ENCODE measurements at regions not wholly inside any gene's neighbourhood (a gene's known extent, or its start where the extent isn't known, plus 50 kb on each side); places are given as distances from the start of the nearest gene placed in this dataset.

- Histone ChIP-seq H3K27me3 (replicated peaks in 1 of 4; ENCODE audit: control extremely low read depth in 1 of 4, control insufficient read depth in 3 of 4, insufficient read depth in 4 of 4, low read length in 3 of 4) (no peaks in the 10 kb centered on the region), H3K36me3 (replicated peaks in 1 of 2; ENCODE audit: control extremely low read depth in 1 of 2, control insufficient read depth in 1 of 2, extremely low read depth in 1 of 2, insufficient read depth in 2 of 2, low read length in 1 of 2) (no peaks in the 10 kb centered on the region), H3K4me1 (ENCODE audit: control insufficient read depth in 2 of 2, insufficient read depth in 2 of 2, low read length in 2 of 2) (no peaks in the 10 kb centered on the region), H3K4me2 (replicated peaks; ENCODE audit: low read depth, low read length, poor library complexity, severe bottlenecking) (no peak overlapping the region), H4K20me1 (ENCODE audit: control insufficient read depth, insufficient read depth, low read length, poor library complexity, severe bottlenecking) (no peaks in the 10 kb centered on the region), H3K9me3 (ENCODE audit: control extremely low read depth in 1 of 3, control insufficient read depth in 2 of 3, insufficient read depth in 1 of 3, low read length in 2 of 3) (no peaks in the 10 kb centered on the region), H3K27ac (ENCODE audit: low read length in 2 of 2) (no peak overlapping the region), H3K9ac (ENCODE audit: low read length) (no peak overlapping the region), H3K4me3 (ENCODE audit: control extremely low read depth in 1 of 5, extremely low read depth in 1 of 5, insufficient read depth in 1 of 5, low read depth in 2 of 5, low read length in 4 of 5) (no peak overlapping the region), H3K79me2 (ENCODE audit: control insufficient read depth, insufficient read depth, low read length) (no peaks in the 10 kb centered on the region), H2AFZ (ENCODE audit: insufficient read depth, low read depth, low read length, poor library complexity, severe bottlenecking) (no peak overlapping the region)
- no peak overlapping the region for H3K4me3 Mint-ChIP-seq
- ATAC-seq (ENCODE audit: low read depth): no peak
- CTCF ChIA-PET: no interaction called here
- WGBS (ENCODE audit: insufficient coverage): 78% methylated on average over 1 of the region's 2 CpGs
- peaks cover 2% of the 10 kb centered on the region for H3K27me3 Mint-ChIP-seq
- POLR2A ChIA-PET: no interaction called here
- DNase-seq: no peak
- no peak for TF ChIP-seq EZH2 (IDR thresholded peaks at IDR 0.05; ENCODE audit: borderline replicate concordance, insufficient read depth, low read depth, low read length, poor library complexity, severe bottlenecking)
- TF ChIP-seq CTCF (IDR thresholded peaks at IDR 0.05): no peak
- H3K9me3 Mint-ChIP-seq (ENCODE audit: insufficient read depth): no peaks in the 10 kb centered on the region
- H3K27ac Mint-ChIP-seq: no peak overlapping the region
- intact Hi-C loops (cut with micrococcal nuclease): no loop called here
- no peaks in the 10 kb centered on the region for H3K4me1 Mint-ChIP-seq
These were observed 202.5 kb upstream of the ADRA1D start for GRCh38 chr20:4451487-4452081.

GRCh38 chr20:4449957-4450715 lies 201.0 kb upstream of the ADRA1D start:
- ATAC-seq (ENCODE audit: low read depth): no peak
- no peaks in the 10 kb centered on the region for H3K27me3 ChIP-seq (replicated peaks in 1 of 4; ENCODE audit: control extremely low read depth in 1 of 4, control insufficient read depth in 3 of 4, insufficient read depth in 4 of 4, low read length in 3 of 4)
- H3K79me2 ChIP-seq (ENCODE audit: control insufficient read depth, insufficient read depth, low read length): no peaks in the 10 kb centered on the region
- POLR2A ChIA-PET: no interaction called here
- Mint-ChIP-seq H3K9me3 (ENCODE audit: insufficient read depth) (no peaks in the 10 kb centered on the region), H3K4me3 (no peak overlapping the region), H3K27me3 (peaks cover 2% of the 10 kb centered on the region), H3K27ac (no peak overlapping the region), H3K4me1 (no peaks in the 10 kb centered on the region)
- WGBS (ENCODE audit: insufficient coverage): 57% methylated on average over 2 of the region's 11 CpGs
- DNase-seq: no peak
- intact Hi-C loops (cut with micrococcal nuclease): no loop called here
- no peak overlapping the region for H3K9ac ChIP-seq (ENCODE audit: low read length)
- no peaks in the 10 kb centered on the region for H3K4me1 ChIP-seq (ENCODE audit: control insufficient read depth in 2 of 2, insufficient read depth in 2 of 2, low read length in 2 of 2)
- CTCF ChIA-PET: no interaction called here
- no peaks in the 10 kb centered on the region for H4K20me1 ChIP-seq (ENCODE audit: control insufficient read depth, insufficient read depth, low read length, poor library complexity, severe bottlenecking)
- no peaks in the 10 kb centered on the region for H3K9me3 ChIP-seq (ENCODE audit: control extremely low read depth in 1 of 3, control insufficient read depth in 2 of 3, insufficient read depth in 1 of 3, low read length in 2 of 3)
- no peaks in the 10 kb centered on the region for H3K36me3 ChIP-seq (replicated peaks in 1 of 2; ENCODE audit: control extremely low read depth in 1 of 2, control insufficient read depth in 1 of 2, extremely low read depth in 1 of 2, insufficient read depth in 2 of 2, low read length in 1 of 2)
- H3K4me2 ChIP-seq (replicated peaks; ENCODE audit: low read depth, low read length, poor library complexity, severe bottlenecking): no peak overlapping the region
- no peak overlapping the region for H3K4me3 ChIP-seq (ENCODE audit: control extremely low read depth in 1 of 5, extremely low read depth in 1 of 5, insufficient read depth in 1 of 5, low read depth in 2 of 5, low read length in 4 of 5)
- no peak for TF ChIP-seq EZH2 (IDR thresholded peaks at IDR 0.05; ENCODE audit: borderline replicate concordance, insufficient read depth, low read depth, low read length, poor library complexity, severe bottlenecking)
- TF ChIP-seq CTCF (IDR thresholded peaks at IDR 0.05): no peak
- no peak overlapping the region for H2AFZ ChIP-seq (ENCODE audit: insufficient read depth, low read depth, low read length, poor library complexity, severe bottlenecking)
- H3K27ac ChIP-seq (ENCODE audit: low read length in 2 of 2): no peak overlapping the region

Data from B cell (primary cell).